GM21529 (cell line): ENCODE measurements at regions not wholly inside any gene's neighbourhood (a gene's known extent, or its start where the extent isn't known, plus 50 kb on each side); places are given as distances from the start of the nearest gene placed in this dataset.
A peak's percentile ranks its signal among the peaks of the same experiment; 100 is the strongest.
"Not testable (repeated sequence)": the region's sequence is repeated elsewhere in the genome, so short reads cannot be mapped to it uniquely, and the experiment has no call there.

Experiments
- ATAC-seq: cut with Tn5 transposase; IDR thresholded peaks from one replicate; pipeline ENCODE4 v1.9.1; 2021; ENCODE audit not compliant: unreplicated experiment

DNA sequence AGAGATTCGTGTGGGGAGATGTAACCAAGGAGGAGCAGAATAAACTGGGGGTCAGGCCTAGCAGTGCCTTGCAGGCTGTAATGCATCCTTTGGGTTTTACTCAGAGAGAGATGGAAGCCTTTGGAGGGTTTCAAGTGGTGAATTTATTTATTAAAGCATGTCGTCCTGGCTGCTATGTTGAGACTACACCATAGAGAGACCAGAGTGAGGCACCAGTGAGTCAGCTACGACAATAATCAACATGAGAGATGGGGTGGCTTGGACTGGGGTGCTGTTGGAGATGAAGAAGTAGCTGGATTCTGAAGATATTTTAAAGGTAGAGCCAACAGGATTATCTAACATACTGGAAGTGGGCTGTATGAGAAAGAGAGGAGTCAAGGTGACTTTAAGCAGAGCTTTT lies 335.3 kb upstream of the ARHGEF26 start:
- no peak for ATAC-seq

- ATAC-seq = no peak
Measured at GRCh38 chr3:153789380-153789779, 331.8 kb upstream of the ARHGEF26 start.

DNA sequence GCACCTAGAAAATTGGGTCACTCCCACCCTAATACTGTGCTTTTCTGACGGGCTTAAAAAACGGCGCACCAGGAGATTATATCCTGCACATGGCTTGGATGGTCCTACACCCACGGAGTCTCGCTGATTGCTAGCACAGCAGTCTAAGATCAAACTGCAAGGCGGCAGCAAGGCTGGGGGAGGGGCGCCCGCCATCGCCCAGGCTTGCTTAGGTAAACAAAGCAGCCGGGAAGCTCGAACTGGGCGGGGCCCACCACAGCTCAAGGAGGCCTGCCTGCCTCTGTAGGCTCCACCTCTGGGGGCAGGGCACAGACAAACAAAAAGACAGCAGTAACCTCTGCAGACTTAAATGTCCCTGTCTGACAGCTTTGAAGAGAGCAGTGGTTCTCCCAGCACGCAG lies 324.1 kb upstream of the ARHGEF26 start:
- ATAC-seq = not testable (repeated sequence)

- no peak for ATAC-seq
Measured at GRCh38 chr3:153809097-153809496, 312.1 kb upstream of the ARHGEF26 start.

GRCh38 chr3:153818338-153818737 lies 302.9 kb upstream of the ARHGEF26 start:
- ATAC-seq = no peak

GRCh38 chr3:153820035-153820434 lies 301.2 kb upstream of the ARHGEF26 start:
- ATAC-seq = no peak

GRCh38 chr3:153828346-153828745 lies 292.8 kb upstream of the ARHGEF26 start:
- ATAC-seq = not testable (repeated sequence)

DNA sequence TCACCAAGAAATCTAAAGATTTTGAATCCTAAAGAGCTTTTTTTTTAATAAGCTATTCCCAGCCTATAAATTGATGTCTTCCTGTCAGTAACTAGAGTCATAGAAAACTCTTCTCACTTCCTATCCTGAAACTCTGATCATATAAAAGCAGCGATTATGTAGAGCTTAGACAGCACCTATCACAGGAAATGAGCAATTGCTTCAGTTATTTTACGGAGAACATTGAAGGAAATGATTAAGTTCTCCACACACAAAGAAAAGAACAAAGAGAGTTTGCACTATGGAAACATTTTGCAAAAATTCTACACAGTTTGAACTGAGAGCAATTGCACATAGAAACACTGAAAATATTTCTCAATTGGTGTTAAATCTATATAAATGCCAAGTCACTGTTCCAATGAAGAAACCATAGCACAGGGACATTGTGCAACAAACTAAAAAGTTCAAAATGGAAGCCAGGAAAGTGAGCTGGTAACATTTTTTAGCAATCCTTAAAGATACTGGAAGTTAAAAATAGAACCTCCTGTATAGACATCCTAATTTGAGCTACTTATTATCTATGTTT lies 291.5 kb upstream of the ARHGEF26 start:
- ATAC-seq = no peak

GRCh38 chr3:153830552-153830951 lies 290.6 kb upstream of the ARHGEF26 start:
- ATAC-seq = no peak

- peak; percentile 73 for ATAC-seq
Measured at GRCh38 chr3:153835540-153835939, 285.6 kb upstream of the ARHGEF26 start.

GRCh38 chr3:153840487-153840886 lies 280.7 kb upstream of the ARHGEF26 start:
- ATAC-seq = no peak

DNA sequence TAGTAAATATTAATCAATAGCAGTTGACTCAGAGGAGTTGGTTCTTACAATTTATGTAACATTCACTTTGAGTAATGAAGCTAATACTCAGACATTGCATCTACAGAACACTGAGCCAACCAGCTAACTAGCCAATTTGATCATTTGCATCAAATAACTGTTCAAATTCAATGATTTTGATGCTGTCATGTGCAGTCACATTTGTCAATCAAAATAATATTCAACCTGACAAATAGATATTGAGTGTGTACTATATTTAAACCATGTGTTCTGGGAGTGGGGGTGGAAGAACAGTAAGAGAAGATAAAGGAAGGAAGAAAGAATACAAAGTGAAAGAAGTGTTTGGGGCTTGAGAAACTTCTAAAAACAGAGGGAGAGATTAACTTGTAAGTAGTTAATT lies 277.2 kb upstream of the ARHGEF26 start:
- no peak for ATAC-seq

DNA sequence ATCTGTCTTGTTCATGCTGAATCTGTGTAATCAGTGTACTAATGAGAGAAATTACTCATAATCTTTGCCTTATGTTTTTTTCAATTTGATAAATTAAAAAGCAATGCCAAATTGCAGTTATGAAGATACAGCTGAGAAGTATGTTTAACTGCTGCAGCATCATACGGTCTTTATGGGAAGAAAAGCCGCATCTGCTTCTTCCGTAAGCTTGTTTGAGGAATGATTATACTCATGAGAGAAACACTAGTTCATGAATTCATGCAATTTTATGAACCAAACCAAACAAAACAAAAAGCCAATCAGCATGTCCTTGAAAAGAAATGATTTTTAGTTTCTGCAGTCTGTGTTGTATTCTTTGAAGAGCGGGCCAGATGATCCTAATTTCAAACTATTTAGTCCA lies 275.9 kb upstream of the ARHGEF26 start:
- no peak for ATAC-seq

DNA sequence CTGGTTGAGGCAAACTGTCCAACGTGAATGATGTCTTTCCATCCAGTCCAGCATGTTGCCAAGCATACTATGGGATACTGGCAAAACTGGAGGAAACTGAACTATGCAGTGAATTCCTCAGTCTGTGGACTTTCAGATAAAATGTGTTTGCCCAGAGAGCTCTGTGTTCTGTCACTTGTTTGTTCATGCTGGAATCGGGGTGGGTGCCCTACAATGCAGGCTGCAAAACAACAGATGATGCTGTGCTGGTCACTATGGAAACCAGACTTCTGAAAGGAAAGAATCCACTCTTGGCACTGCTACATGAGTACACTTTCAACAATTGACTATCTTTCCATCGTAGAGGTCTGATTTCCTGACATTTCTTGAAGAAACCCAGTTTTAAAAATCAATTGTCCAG lies 272.5 kb upstream of the ARHGEF26 start:
- no peak for ATAC-seq

GRCh38 chr3:153852355-153852754 lies 268.8 kb upstream of the ARHGEF26 start:
- no peak for ATAC-seq

GRCh38 chr3:153853163-153853562 lies 268.0 kb upstream of the ARHGEF26 start:
- ATAC-seq = no peak

- no peak for ATAC-seq
Measured at GRCh38 chr3:153855772-153856171, 265.4 kb upstream of the ARHGEF26 start.

DNA sequence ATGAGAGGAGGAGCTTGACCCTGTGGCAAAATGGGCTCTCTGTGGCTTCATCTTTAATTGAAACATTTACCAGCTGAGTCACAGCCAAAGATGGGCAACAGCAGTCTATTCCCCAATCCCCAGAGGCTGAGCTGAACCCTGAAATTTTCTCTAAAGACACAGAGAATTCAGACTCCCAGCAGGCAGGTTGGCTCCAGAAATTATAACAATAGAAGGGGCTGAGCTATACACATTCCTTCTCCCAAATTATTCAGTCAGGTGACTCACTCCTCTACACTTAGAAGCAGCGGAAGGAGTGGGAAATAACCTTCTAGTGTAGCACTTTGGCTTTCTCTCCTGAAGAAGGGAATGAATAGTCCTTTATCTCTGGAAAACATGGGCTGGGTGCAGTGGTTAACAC lies 264.3 kb upstream of the ARHGEF26 start:
- ATAC-seq = no peak

DNA sequence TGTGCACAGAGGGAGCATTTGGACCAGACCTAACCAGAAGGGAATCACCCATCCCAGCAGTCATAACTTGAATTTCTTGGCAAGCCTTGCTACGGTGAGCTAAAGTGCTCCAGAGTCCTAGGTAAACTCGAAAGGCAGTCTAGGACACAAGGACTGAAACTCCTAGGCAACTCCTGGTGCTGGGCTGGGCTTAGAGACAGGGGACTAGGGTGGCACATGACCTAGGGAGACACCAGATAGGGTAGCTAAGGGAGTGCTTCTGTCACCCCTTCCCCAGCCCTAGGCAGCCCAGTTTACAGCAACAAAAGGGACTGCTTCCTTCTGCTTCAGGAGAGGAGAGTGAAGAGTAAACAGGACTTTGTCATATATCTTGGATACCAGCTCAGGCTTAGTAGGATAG lies 256.4 kb upstream of the ARHGEF26 start:
- ATAC-seq = no peak

- ATAC-seq = no peak
Measured at GRCh38 chr3:153866901-153867300, 254.3 kb upstream of the ARHGEF26 start.

DNA sequence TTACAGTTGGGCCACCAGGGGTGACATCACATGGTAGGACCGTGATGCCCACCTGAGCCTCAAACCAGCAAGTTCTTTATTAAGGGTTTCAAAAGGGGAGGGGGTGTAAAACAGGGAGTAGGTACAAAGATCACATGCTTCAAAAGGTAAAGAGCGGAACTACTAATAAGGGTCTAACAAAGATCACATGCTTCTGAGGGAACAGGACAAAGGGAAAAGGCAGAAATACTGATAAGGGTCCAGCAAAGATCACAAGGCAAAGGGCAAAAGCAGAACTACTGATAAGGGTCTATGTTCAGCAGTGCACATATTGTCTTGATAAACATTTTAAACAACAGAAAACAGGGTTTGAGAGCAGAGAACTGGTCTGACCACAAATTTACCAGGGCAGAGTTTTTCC lies 246.8 kb upstream of the ARHGEF26 start:
- not testable (repeated sequence) for ATAC-seq

- no peak for ATAC-seq
Measured at GRCh38 chr3:153880493-153880892, 240.7 kb upstream of the ARHGEF26 start.

DNA sequence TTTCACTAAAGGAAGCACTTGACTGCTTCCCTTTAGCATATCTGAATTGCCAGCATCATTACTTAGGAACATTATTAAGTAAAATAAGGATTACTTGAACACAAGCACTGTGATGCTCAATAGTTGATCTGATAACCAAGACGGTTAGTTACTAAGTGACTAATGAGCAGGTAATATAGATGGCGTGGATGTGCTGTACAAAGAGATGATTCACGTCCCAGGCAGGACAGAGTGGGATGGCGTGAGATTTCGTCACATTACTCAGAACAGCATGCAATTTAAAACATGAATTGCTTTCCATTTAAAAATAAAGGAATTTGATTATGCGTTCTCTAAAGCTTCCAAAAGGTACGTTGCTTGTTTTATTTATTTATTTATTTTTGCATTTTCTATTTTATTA lies 240.0 kb upstream of the ARHGEF26 start:
- no peak for ATAC-seq

- no peak for ATAC-seq
Measured at GRCh38 chr3:153885359-153885758, 235.8 kb upstream of the ARHGEF26 start.
